ENCODE measurements at regions not wholly inside any gene's neighbourhood (a gene's known extent, or its start where the extent isn't known, plus 50 kb on each side); places are given as distances from the start of the nearest gene placed in this dataset.

GRCh38 chr6:148068437-148069061 is 274.1 kb upstream of the SASH1 start:
- TF ChIP-seq POLR2A (IDR thresholded peaks at IDR 0.05; ENCODE audit: low read depth, low read length) (no peak), RAD21 (IDR thresholded peaks at IDR 0.05; ENCODE audit: low read length) (no peak), SMC3 (IDR thresholded peaks at IDR 0.05; ENCODE audit: low read depth, low read length) (no peak), CTCF (conservative IDR thresholded peaks at IDR 0.05; ENCODE audit: low read depth, low read length) (no peak)

Measured in IMR-90 (cell line).